ENCODE measurements at regions not wholly inside any gene's neighbourhood (a gene's known extent, or its start where the extent isn't known, plus 50 kb on each side); places are given as distances from the start of the nearest gene placed in this dataset.
"Not testable (repeated sequence)": the region's sequence is repeated elsewhere in the genome, so short reads cannot be mapped to it uniquely, and the experiment has no call there.

DNA sequence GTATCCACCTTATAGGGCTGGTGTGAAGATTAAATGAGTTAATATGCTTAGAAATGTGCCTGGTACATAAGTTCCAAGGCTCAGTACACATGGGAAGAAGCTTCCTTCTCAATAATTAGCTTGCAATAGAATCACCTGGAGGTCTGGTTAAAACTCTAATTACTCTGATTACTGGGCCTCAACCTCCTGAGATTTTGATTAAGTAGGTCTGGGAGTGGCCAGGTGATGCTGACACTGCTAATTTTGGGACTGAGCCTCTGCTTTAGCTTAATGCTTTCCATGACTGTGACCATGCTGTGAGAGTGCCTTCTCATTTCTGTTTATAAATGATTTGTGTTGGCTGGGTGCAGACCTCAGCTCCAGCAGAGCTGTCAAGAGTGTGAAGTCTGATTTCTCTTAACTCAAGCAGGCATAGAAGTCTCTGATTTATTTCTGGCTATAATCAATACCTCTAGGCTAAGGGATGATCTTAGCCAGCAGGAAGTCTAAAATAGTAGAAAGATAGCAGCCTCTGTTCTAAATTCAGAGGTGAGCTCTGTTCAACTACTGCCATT, 85.3 kb upstream of the ZNF608 start:
- DNase-seq (ENCODE audit: low read depth), result no peak
- H3K4me3 ChIP-seq (replicated peaks; ENCODE audit: low read depth, low read length), result no peak overlapping the region
- TF ChIP-seq, protein P1, sequence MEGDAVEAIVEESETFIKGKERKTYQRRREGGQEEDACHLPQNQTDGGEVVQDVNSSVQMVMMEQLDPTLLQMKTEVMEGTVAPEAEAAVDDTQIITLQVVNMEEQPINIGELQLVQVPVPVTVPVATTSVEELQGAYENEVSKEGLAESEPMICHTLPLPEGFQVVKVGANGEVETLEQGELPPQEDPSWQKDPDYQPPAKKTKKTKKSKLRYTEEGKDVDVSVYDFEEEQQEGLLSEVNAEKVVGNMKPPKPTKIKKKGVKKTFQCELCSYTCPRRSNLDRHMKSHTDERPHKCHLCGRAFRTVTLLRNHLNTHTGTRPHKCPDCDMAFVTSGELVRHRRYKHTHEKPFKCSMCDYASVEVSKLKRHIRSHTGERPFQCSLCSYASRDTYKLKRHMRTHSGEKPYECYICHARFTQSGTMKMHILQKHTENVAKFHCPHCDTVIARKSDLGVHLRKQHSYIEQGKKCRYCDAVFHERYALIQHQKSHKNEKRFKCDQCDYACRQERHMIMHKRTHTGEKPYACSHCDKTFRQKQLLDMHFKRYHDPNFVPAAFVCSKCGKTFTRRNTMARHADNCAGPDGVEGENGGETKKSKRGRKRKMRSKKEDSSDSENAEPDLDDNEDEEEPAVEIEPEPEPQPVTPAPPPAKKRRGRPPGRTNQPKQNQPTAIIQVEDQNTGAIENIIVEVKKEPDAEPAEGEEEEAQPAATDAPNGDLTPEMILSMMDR (IDR thresholded peaks at IDR 0.05; ENCODE audit: low read length, missing control alignments), result no peak

DNA sequence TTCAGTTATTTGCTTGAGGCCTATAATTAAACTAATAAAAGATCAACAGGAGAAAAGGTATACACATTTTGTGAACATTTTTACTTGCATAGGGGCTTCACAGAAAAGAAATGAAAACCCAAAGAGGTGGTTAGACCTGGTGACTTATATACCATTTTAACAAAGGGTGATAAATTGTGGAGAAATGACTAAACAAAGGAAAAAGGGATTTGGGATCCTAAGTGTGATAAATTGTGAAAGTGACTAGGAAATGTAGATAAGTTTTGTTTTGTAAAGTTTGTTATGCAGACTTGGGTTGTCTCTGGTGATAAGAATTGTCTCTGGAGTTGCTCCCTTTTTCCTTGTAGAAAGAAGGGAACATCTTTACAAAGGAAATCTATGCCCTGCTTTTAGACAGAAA, 86.1 kb upstream of the ZNF608 start:
- TF ChIP-seq, protein P1 (IDR thresholded peaks at IDR 0.05; ENCODE audit: low read length, missing control alignments), result no peak
- H3K4me3 ChIP-seq (replicated peaks; ENCODE audit: low read depth, low read length), result no peak overlapping the region
- DNase-seq (ENCODE audit: low read depth), result no peak

DNA sequence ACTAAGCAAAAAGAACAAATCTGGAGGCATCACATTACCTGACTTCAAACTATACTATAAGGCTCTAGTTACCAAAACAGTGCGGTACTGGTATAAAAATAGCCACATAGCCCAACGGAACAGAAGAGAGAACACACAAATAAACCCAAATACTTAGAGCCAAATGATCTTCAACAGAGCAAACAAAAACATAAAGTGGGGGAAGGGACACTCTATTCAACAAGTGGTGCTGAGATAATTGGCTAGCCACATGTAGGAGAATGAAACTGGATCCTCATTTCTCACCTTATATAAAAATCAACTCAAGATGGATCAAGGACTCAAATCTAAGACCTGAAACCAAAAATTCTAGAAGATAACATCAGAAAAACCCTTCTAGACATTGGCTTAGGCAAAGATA, 89.9 kb upstream of the ZNF608 start:
- not testable (repeated sequence) for DNase-seq (ENCODE audit: low read depth); H3K4me3 ChIP-seq (replicated peaks; ENCODE audit: low read depth, low read length)

DNA sequence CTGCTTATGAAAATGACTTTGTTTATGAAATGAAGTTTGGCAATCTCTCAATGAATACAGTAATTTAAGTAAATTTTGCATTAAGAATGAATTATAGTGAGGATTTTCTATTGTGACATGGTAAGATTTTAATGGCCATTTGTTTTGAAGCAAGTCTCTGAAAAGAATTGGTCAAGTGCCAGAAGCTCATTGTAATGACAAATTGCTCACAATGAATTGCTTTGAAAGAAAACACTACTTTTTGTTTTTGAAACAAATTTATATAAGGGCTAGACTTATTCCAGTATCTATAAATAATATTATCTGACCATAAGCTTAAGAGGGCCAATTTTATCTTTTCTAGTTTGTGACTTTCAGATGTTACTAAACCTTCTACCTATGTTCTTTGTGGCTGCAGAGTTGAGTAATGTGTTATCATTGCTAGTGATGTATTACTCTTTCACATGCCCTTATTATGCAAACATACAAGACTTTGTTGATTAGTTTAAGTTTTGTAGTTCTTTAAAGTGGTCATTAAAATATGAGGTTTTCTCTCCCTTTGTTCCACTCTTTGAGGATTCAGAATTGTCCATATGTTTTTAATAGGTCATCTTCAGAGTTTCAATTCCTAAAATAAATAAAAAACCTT, 93.0 kb upstream of the ZNF608 start:
- DNase-seq (ENCODE audit: low read depth), result peak; percentile 61
- H3K4me3 ChIP-seq (replicated peaks; ENCODE audit: low read depth, low read length), result no peak overlapping the region
- TF ChIP-seq, protein P1 (IDR thresholded peaks at IDR 0.05; ENCODE audit: low read length, missing control alignments), result no peak

DNA sequence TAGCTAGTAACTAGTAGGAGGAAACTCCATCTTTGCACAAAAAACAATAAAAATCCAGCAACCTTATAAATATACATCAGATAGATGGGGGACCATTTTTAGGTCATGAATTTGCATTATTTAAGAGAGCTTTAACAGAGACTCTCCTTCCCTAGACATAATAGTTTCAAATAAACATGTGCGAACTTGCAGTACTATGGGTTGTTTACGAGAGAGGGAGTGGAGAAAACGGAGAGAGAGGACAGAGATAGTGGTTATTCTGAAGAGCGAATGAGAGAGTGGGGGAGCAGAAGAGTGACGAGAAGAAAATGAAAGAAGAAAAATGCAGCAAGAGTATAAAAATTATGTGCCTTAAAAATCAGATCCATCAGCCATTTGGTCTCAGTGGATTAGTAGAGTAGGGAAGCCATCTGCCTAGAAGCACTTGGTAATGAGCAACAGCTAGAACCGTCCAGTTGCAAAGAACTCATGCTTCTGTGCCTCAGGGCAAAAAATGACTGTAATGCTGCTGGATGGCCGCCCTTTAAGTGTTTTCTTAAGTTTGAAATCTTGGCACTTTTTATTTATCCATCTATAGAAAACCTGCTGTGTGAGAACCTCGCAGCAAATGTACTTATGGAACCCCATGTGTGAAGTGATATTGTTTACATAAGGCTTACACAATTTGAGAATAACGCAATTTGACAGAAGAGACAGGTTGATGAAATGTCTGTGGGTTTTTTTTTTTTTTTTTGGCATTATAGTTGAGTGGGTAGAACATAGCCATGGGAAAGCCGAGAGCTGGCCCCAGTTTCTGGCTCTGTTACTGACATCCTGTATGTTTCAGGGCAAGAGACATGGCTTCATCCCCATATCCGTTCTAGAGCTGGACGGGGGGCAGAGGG, 95.6 kb upstream of the ZNF608 start:
- peak; percentile 22 for DNase-seq (ENCODE audit: low read depth)
- no peak overlapping the region for H3K4me3 ChIP-seq (replicated peaks; ENCODE audit: low read depth, low read length)
- TF ChIP-seq, protein P1 (IDR thresholded peaks at IDR 0.05; ENCODE audit: low read length, missing control alignments), result no peak

DNA sequence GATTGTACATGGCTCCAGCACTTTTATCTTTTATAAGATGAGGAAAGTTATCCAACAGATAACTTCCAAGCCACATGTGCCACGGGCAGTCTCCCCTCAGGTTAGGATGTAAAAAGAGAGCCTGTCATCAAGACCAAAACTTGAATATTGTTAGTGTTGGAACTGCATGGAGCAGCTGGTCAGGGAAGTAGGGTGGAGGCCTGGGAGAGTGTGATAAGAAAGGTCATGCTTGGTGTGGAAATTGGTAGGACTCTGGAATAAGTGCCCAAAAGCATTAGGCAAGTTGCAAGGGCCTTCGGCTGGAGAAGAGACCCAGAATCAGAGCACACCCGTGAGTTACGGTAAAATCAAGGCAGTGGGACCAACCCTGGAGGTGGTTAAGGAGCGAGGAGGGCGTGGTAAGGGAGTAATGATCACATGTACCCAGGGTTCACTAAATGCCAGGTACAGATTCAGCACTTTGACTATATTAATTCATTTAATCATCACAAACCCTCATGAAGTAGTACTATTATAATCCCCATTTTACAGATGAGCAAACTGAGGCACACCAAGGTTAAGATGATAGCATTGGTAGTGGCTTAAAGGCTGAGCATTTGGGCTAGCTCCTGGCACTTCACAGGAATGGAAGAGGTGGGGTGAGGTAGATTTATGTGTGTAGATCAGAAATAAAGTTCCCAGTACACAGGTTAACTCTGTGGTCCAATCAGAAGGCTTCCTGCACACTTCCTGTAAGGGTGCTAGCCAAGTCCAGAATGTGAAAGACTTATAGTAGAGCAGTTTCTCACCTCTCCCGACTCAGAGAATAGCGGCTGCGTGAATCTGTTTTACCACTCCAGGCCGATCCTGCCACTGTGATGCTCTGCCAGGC, 96.5 kb upstream of the ZNF608 start:
- H3K4me3 ChIP-seq (replicated peaks; ENCODE audit: low read depth, low read length), result no peak overlapping the region
- TF ChIP-seq, protein P1 (IDR thresholded peaks at IDR 0.05; ENCODE audit: low read length, missing control alignments), result no peak
- no peak for DNase-seq (ENCODE audit: low read depth)

DNA sequence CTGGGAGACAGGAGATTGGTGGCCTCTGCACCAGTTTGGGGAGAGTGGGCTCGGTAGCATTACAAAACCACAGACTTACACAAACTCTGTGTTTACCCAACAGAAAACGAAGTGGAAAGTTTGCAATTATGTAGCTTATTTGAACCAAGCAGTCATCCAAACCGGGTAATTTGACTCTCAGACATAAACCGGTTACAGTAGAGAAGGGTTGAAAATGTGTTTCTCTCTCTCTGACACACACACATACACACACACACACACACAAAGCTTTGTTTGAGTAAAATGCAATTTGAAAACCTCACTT, 97.1 kb upstream of the ZNF608 start:
- TF ChIP-seq, protein P1 (IDR thresholded peaks at IDR 0.05; ENCODE audit: low read length, missing control alignments), result no peak
- no peak overlapping the region for H3K4me3 ChIP-seq (replicated peaks; ENCODE audit: low read depth, low read length)
- no peak for DNase-seq (ENCODE audit: low read depth)
